ENCODE measurements at regions not wholly inside any gene's neighbourhood (a gene's known extent, or its start where the extent isn't known, plus 50 kb on each side); places are given as distances from the start of the nearest gene placed in this dataset.
"Not testable (repeated sequence)": the region's sequence is repeated elsewhere in the genome, so short reads cannot be mapped to it uniquely, and the experiment has no call there.

GRCh38 chr2:109669731-109670130 lies 55.6 kb downstream of the SOWAHC start:
- no peak for DNase-seq (ENCODE audit: low read depth in 2 of 2)

GRCh38 chr2:109670556-109671411 lies 56.6 kb downstream of the SOWAHC start:
- no peak for DNase-seq (ENCODE audit: low read depth in 2 of 2)

GRCh38 chr2:109674894-109675534 lies 60.9 kb downstream of the SOWAHC start:
- no peak for DNase-seq (ENCODE audit: low read depth in 2 of 2)

GRCh38 chr2:109675666-109676345 lies 61.6 kb downstream of the SOWAHC start:
- no peak for DNase-seq (ENCODE audit: low read depth in 2 of 2)

GRCh38 chr2:109676346-109676902 lies 62.3 kb downstream of the SOWAHC start:
- no peak for DNase-seq (ENCODE audit: low read depth in 2 of 2)

- DNase-seq (ENCODE audit: low read depth in 2 of 2) = not testable (repeated sequence)
These were observed 63.1 kb downstream of the SOWAHC start for GRCh38 chr2:109677121-109677731.

GRCh38 chr2:109677835-109678580 lies 63.8 kb downstream of the SOWAHC start:
- DNase-seq (ENCODE audit: low read depth in 2 of 2) = no peak

- DNase-seq (ENCODE audit: low read depth in 2 of 2) = not testable (repeated sequence)
These were observed 64.6 kb downstream of the SOWAHC start for GRCh38 chr2:109678724-109679201.

GRCh38 chr2:109679225-109679624 lies 65.1 kb downstream of the SOWAHC start:
- DNase-seq (ENCODE audit: low read depth in 2 of 2) = no peak

- DNase-seq (ENCODE audit: low read depth in 2 of 2) = no peak
These were observed 65.5 kb downstream of the SOWAHC start for GRCh38 chr2:109679626-109680025.

- DNase-seq (ENCODE audit: low read depth in 2 of 2) = peak in 1 of 2 donors; percentile 48
These were observed 66.5 kb downstream of the SOWAHC start for GRCh38 chr2:109680523-109681297.

- peak in 1 of 2 donors; percentile 37 for DNase-seq (ENCODE audit: low read depth in 2 of 2)
These were observed 67.6 kb downstream of the SOWAHC start for GRCh38 chr2:109681633-109682380.

GRCh38 chr2:109683452-109683851 lies 69.3 kb downstream of the SOWAHC start:
- no peak for DNase-seq (ENCODE audit: low read depth in 2 of 2)

GRCh38 chr2:109685453-109685852 lies 71.3 kb downstream of the SOWAHC start:
- DNase-seq (ENCODE audit: low read depth in 2 of 2) = no peak

- DNase-seq (ENCODE audit: low read depth in 2 of 2) = no peak
These were observed 72.8 kb downstream of the SOWAHC start for GRCh38 chr2:109686921-109687320.

- DNase-seq (ENCODE audit: low read depth in 2 of 2) = no peak
These were observed 75.2 kb downstream of the SOWAHC start for GRCh38 chr2:109689182-109689930.

GRCh38 chr2:109689973-109690372 lies 75.8 kb downstream of the SOWAHC start:
- no peak for DNase-seq (ENCODE audit: low read depth in 2 of 2)

GRCh38 chr2:109690457-109690821 lies 76.3 kb downstream of the SOWAHC start:
- no peak for DNase-seq (ENCODE audit: low read depth in 2 of 2)
